NCI-H526 (cell line): ENCODE measurements at regions not wholly inside any gene's neighbourhood (a gene's known extent, or its start where the extent isn't known, plus 50 kb on each side); places are given as distances from the start of the nearest gene placed in this dataset.
"Not testable (repeated sequence)": the region's sequence is repeated elsewhere in the genome, so short reads cannot be mapped to it uniquely, and the experiment has no call there.

ENCODE experiments used
- DNase-seq, 2 experiments: peaks; one replicate each; lab custom pipeline; 2025; lab: John Stamatoyannopoulos, UW

DNA sequence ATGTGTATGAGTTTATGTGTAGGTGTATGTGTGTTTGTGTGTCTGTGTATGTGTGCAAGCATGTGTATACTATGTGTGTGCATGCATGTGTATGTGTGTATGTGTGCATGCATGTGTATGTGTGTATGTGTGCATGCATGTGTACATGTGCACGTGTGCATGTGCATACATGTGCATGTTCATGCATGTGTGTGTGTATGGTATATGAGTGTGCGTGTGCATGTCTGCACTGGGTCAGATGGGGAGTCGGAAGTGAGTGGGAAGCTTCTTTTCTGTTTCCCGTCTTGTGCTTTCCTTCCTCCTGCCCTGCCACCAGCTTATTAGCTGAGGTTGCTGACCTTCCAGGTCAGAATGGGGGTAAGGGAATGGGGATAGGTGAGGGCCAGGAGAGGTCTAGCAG is 174.7 kb downstream of the MAP2K4 start:
- DNase-seq, result no peak

DNA sequence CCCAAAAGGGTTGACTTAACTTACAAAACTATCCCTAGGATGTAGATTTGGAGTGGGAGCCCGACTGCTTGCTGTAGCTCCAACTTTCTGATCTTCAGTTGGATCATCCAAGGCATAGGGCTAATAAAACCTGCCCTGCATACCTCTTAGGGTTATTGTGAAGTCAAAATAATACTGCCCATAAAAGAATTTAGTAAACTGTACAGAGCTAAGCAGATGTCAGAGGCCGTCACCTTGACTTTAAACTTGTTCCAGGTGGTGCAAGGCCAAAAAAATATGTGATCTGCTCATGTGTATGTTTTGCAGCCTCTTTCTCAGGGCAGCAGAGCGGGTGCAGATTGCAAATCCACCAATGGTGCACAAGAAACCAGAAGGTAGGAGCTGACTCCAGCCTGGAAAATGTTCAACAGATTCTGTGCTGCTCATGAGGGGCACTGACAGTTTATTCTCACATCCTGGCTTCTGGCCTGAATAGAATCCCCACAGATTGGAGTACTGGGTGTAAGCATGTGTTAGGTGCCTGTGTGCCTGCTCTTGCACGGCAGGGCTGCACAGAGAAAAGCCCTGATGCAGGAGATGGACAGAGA is 180.7 kb downstream of the MAP2K4 start:
- no peak for DNase-seq

DNA sequence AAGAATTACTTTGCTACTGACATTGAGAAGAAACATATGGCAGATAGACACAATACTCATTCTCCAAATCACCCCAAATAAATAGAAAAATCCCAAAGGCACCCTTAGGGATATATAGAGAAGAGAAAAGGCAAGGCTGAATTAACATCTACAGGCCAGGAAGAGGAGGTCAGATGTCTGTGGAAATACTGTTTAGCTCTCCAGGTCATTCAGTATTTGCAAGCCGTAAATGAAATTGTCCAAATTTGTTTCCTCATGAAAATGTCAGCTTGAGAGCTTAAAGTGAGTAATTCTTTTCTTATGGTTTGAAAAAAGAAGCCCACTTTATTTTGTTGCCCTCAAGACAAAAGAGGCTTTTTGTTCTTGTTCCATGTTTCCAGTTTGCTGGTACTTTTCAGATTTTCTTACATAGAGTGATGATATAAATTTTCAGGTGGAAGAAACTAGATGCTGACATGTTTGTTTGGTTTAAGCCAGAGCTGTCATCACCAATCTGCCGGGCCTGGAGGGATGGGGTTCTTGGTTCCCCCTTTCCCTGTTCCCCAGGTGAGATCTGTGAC is 189.0 kb downstream of the MAP2K4 start:
- DNase-seq, result no peak

DNA sequence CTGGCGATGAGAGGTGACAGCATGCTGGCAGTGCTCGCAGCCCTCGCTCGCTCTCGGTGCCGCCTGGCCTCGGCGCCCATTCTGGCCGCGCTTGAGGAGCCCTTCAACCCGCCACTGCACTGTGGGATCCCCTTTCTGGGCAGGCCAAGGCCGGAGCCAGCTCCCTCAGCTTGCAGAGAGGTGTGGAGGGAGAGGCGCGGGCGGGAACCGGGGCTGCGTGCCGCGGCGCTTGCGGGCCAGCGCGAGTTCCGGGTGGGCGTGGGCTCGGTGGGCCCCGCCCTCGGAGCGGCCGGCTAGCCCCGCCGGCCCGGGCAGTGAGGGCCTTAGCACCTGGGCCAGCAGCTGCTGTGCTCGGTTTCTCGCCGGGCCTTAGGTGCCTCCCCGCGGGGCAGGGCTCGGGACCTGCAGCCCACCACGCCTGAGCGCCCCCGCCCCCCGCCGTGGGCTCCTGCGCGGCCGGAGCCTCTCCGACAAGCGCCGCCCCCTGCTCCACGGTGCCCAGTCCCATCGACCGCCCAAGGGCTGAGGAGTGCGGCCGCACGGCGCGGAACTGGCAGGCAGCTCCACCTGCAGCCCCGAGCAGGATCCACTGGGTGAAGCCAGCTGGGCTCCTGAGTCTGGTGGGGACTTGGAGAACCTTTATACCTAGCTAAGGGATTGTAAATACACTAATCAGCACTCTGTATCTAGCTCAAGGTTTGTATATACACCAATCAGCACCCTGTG is 200.2 kb downstream of the MAP2K4 start:
- DNase-seq, result not testable (repeated sequence)

DNA sequence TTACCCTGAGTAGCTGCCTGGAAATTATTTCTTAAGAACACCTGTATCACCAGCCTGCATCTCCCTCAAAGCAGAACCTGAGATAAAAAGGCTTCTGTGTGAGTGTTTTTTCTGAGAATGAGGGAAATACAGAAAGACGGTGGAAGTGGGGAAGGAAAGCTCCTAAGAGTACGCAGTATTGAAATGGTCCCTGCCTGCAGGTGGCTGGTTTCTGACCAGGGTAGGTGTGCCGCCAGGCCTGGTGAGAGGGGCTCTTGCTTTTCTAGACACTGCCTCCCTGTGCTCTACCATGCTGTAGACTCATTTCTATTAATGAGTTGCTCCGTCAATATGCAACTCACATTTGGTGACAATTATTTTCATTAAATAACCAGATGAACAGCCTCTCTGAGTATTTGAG is 201.7 kb downstream of the MAP2K4 start:
- no peak for DNase-seq

DNA sequence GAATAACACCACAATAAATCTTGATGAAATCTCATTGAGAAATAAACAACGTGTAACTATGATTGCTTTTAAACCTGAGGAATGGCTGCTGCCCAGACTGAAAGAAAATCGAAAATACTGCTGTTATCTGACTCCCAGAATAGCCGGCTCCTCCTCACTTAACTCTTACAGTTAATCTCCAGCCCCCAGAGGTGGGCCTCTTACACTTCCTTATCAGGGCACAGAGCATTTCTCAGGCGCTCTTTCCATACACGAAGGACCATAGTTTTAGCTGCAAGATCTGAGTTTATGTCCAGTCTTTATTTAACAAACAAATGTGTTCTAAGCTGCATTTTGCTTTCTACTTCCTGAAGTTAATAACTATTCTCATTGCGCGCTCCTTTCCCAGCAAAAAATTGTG is 206.9 kb downstream of the MAP2K4 start:
- DNase-seq, result no peak

DNA sequence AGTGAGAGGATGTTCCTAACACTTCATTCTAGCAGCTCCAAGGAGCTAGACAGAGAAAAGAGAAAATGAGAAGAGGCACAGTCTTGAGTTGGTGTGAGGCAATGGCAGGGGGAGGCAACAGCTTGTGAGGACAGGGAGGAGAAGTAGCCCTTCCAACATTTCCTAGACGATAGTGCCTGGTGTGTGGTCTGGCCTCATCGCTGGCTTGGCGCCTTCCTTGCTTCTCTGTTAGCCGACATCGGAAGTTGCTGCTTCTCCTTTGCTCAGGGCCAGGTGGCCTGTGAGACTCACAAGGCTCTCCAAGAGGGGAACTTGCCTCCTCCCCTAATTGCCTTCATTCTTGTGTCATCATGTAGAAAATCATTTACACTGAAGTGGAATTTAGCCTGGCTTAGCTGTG is 208.7 kb downstream of the MAP2K4 start:
- DNase-seq, result no peak

DNA sequence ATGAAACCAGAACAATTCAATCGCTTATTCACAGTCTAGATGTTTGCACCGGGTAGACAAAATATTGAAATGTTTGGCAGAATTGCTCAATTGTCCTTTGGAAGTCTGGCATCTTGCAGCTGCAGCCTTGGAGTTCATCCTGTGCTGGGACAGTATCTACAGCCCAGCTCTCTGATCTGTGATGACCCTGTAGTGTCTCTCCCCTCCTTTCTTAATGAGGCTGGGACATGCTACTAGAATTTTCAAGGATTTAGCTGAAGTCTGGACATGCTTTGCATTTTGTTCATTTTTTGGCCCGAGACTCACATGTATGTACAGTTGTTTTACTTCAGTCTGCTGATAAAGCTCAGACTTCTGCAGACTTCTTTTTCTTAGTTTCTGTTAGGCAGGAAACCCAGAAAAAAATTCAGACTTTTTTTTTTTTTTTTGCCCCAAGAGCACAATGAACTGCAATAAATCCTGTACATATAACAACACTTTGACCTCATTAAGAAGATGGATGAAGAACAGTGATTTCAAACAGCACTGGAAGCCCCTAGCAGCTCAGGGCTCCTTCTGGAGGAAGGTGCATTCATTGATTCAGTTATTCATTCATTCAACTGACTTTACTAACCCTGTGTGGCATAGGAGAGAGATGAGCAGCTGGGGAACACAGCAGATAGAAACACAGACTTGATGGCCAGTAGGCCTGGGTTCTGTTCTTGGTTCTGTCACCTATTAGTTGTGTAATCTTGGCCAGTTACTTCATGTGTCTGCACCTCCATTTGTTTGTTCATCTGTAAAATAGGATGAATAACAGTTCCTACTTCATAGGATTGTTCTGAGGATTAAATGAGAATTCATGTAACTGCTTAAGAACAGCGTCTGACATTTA is 210.0 kb downstream of the MAP2K4 start:
- DNase-seq, result no peak

DNA sequence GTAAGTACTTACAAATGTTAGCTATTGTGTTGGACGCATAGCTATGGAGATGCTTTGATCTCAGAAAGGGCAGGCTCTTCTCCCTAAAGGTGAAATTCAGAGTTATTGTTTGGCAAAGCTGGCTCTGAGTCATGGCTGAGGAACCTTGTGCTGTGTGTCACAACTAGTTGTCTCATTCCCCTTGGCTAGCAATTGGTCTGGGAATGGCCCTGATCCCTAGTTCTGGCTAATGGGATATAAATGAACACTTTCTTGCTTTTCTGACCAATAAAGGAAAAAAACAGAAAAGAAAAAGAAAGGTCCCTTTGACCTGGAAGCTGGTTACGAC is 210.6 kb downstream of the MAP2K4 start:
- DNase-seq, result no peak

DNA sequence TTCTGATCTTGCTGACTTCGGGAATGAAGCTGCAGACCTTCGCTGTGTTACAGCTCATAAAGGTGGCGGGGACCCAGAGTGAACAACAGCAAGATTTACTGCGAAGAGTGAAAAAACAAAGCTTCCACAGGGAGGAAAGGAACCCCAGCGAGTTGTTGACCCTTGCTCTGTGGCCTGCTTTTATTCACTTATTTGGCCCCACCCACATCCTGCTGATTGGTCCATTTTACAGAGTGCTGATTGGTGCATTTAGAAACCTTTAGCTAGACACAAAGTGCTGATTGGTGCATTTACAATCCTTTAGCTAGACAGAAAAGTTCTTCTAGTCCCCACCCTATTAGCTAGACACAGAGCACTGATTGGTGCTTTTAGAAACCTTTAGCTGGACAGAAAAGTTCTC is 218.3 kb downstream of the MAP2K4 start:
- not testable (repeated sequence) for DNase-seq

DNA sequence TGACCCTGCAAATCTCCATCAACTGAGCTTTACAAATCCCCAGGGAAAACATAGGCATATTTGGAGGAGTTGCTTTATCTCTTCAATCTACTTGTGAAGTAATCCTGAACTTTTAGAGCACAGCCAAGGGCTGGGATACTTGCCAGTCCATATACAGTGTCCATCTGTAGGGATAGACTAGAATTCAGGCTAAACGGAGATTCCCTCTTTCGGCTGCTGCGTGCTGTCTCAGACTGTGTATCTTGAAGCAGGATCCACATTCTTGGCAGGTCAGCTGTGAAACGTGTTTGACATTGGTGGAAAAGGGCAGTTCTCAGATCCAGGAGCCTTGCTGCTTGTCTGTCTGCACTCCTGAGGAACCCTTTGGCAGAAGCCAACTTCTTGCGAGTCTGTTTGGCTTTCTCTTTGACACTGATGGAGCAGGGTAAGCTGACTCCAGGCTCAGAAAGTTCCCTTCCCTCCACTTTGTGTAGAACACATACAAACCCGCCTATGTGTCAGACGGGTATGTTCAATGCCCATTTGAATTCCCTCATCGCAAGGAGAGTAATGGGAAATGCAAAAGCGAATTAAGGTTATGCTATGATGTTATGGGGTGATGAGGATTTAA is 221.8 kb downstream of the MAP2K4 start:
- no peak for DNase-seq

DNA sequence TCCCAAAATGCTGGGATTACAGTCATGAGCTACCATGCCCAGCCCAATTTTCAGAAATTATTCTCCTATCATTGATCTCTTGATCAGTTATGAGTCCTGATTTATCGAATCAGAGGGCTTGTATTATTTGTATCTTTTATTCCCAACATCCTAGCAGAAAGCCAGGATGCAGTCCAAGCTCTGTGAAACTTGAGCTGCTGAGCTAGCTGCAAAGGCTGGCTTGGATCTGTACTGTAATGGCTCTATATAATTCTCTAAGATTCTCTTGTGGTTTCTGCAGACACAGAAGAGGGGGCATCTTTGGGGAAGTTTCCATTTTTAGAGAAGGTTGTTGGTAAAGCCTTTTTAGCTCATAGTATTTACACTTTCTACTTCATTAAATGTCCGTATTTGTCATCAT is 227.1 kb downstream of the MAP2K4 start:
- no peak for DNase-seq

DNA sequence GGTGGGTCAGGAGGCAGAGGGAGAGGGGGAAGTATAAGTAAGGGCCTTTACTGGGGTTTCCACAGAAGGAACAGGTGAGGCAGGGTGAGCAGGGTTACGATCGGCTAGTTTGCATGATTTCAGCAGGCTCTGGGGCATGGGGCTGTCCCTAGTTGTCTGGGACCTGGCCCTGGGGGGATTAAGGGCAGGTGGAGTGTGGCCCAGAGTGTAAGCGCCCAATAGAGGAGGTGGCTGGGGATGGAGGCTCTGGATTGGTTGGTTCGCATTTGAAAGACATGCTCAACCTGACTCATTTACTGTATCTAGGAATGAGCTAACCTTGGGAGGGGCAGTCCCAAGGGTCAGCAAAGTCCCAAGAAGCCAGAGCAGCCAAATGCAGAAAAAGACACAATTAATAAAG is 230.3 kb downstream of the MAP2K4 start:
- DNase-seq, result no peak

DNA sequence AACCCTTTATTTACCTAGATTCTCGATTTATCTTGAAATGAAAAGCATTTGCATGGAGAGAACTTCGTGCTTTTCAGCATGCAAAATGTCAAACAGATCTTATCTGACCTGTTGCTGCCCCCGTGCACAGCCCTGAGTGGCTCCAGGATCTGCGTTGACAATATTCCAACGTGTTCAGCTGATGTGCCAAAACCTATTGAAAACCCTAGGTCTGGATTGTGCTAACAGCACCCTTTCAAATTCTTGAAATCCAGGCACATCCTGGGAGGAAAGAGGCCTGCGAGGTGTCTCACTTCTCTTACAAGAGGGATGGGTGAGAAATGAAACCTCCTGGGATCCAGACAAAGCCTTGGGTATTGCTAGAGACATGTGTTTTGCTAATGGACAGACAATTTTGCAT is 231.8 kb downstream of the MAP2K4 start:
- DNase-seq, result no peak

DNA sequence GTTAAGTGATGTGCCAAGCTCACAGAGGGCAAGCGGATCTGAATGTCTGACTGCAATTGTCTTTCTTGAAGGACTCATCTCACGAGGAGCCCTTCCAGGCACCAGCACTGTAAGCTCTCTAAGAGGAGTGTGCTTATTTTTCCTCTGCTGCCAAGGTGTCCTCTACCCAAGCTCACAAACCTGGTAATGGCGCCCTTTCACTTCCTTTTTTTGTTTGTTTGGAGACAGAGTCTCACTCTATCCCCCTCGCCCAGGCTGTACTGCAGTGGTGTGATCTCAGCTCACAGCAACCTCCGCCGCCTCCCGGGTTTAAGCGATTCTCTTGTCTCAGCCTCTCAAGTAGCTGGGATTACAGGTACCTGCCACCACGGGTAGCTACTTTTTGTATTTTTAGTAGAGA is 233.8 kb downstream of the MAP2K4 start:
- no peak for DNase-seq

DNA sequence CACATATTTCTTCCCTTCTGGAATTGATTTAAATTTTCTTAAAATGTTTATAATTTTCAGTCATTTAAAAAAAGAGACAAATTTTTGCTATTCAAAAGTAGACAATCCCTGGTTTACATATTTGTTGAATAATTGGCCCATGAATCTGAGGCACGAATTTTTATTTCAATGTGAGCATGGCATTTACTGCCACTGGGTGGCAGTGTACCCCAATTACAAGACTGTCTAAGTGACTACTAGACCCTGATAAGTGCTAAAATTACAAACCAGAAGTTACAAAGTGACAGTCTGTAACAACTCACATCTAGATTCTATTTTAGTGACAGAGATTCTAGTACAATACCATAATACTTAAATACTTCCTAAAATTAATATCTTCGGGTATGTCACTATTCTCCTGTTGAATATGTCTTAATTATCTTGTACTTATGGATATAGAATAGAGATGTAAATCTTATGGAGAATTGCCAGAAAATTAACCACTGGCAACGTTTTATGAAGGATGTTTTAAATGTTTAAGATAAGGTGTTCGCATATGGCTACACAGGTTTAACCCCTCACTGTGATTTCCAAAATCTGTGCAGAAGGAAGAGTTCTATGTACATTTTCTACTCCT is 235.8 kb downstream of the MAP2K4 start:
- peak; percentile 3 to 15 for DNase-seq

DNA sequence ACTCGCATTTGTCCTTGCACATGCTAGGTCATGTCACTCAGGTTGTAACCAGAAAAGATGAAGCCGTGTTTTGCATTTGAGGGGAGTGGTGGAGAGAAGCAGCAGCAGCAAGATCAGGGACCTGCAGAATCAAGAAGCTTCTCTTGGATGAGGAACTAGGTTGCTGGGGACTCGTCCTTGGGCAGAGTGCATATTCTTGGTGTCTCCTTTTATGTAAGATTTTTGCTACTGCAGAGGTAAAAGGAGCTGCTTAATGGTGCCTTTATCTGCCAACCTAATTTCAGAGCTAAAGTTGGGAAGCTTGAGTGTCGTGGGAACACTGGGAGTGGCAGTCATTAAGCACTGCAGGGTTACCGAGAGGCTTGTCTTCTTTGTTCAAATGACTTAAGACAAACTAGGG is 236.5 kb downstream of the MAP2K4 start:
- DNase-seq, result no peak

DNA sequence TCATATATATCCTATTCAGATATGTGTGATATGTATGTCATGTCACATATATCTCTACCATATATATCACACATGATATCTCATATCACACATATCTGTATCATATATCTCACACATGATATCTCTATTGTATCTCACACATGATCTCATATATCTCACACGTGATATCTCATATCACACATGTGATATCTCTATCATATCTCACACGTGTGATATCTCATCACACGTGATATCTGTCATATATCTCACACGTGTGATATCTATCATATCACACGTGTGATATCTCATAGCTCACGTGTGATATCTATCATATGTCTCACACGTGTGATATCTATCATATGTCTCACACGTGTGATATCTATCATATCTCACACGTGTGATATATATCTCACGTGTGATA is 240.7 kb downstream of the MAP2K4 start:
- no peak for DNase-seq

DNA sequence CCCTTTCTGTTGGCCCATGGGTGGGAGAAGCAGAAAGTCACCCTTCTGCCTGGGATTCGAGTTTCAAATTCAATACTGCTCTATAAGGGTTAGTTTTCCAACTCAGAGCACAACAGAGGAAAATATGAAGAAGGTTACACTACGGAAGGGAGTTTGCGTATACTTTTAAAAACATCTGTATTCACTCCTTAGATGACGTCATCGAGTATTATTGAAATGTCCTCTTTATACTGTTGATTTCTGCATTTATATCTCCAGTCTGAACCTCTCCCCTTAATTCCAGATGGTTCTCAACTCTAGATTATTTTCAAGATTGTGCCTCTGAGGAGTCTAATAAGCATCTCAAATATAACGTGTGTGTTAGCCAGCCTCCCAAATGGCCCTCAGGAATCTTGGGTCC is 249.1 kb downstream of the MAP2K4 start:
- no peak for DNase-seq

DNA sequence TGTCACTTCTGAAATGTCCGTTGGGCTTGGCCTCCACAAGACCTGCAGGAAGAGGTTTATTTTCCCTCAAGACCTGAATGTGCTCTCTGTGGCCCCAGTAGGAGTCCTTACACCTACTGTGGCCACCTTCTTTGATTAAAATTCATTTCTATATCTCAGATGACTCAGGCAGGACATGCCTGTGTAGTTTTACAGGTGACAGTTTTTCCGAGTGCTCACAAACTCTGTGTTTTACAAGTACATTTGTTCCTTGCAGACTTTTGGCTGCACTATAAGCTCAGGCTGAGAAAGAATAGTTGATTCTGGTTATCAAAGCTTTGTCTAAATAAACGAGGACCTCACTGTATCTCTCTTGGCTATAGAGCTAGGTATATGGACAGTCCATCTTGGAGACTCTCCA is 257.1 kb downstream of the MAP2K4 start:
- DNase-seq, result no peak

DNA sequence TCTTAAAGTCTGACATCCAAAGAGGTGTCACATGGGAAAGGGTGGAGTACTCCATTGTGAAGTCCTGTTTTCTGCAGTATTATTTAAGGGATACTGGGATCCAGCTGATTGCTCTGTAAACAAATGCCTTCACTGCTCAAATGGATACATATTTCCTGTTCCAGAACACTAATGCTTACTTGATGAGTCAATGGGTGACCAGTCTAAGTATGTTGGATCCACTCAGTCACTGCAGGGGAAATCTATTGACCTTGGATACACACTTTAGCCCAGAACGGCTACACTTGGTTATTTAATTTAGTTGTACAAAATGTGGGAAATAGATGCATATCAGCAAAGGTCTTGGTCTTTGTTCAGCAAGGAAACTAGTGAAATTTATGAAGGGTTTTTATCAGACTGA is 261.4 kb downstream of the MAP2K4 start:
- DNase-seq, result no peak

DNA sequence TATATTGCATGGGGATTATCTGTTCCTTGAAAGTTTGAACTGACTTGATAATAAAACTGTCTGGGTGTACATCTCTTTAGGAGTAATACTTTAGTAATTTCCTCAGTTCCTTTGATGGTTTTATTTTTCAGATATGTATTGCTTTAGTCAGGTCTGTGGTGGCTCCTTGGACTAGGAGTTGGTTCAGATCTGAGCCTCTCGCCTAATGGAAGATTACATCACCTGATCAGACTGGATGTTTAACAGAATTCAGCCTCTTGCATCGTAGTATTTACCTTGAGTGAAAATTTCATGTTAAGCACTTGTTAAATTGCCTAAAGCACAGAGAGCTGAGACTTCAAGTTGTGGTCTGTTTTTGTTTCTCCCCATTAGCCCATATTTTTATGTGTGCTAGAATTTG is 267.3 kb downstream of the MAP2K4 start:
- no peak for DNase-seq
